Bronchial epithelial cell (primary cell): ENCODE measurements at regions not wholly inside any gene's neighbourhood (a gene's known extent, or its start where the extent isn't known, plus 50 kb on each side); places are given as distances from the start of the nearest gene placed in this dataset.

ENCODE experiments used
- DNase-seq: peaks from one replicate; pipeline ENCODE4 v3.0.0-alpha.2; 2010; ENCODE audit warnings: low read depth
- FAIRE-seq: peaks from 2 replicates; lab custom pipeline; 2011; peaks lifted over from hg19 to GRCh38; lab: Jason Lieb, UNC
- H3K27me3 ChIP-seq: 2 replicates; pipeline ENCODE4 v1.5.1; 2011; ENCODE audit warnings: low read length; ENCODE audit not compliant: control insufficient read depth, insufficient read depth
- H3K36me3 ChIP-seq: 2 replicates; pipeline ENCODE4 v1.5.1; 2011; ENCODE audit warnings: low read length; ENCODE audit not compliant: control insufficient read depth, insufficient read depth
- H3K4me3 ChIP-seq: 2 replicates; pipeline ENCODE4 v1.5.1; 2011; ENCODE audit warnings: mild to moderate bottlenecking, low read depth, low read length, control low read depth
- CTCF ChIP-seq: IDR thresholded peaks from 2 replicates; pipeline ENCODE4 v1.5.1; 2011; ENCODE audit warnings: mild to moderate bottlenecking, moderate library complexity, low read length, control low read depth, inconsistent platforms; ENCODE audit not compliant: insufficient read depth, severe bottlenecking

- DNase-seq, result no peak
- H3K36me3 ChIP-seq, result no peaks in the 10 kb centered on the region
- TF ChIP-seq CTCF, result no peak
- H3K4me3 ChIP-seq, result no peak overlapping the region
- no peaks in the 10 kb centered on the region for H3K27me3 ChIP-seq
- FAIRE-seq, result no peak
Measured at GRCh38 chr18:78764544-78764943, 215.1 kb upstream of the SALL3 start.

GRCh38 chr18:78765142-78765541 is 214.5 kb upstream of the SALL3 start:
- no peaks in the 10 kb centered on the region for H3K27me3 ChIP-seq
- TF ChIP-seq CTCF, result no peak
- DNase-seq (no peak), FAIRE-seq (no peak)
- H3K36me3 ChIP-seq, result no peaks in the 10 kb centered on the region
- no peak overlapping the region for H3K4me3 ChIP-seq

GRCh38 chr18:78765637-78766281 is 213.9 kb upstream of the SALL3 start:
- FAIRE-seq, result no peak
- no peaks in the 10 kb centered on the region for H3K27me3 ChIP-seq
- no peak for DNase-seq
- H3K4me3 ChIP-seq, result no peak overlapping the region
- H3K36me3 ChIP-seq, result no peaks in the 10 kb centered on the region
- no peak for TF ChIP-seq CTCF

GRCh38 chr18:78766651-78767533 is 212.7 kb upstream of the SALL3 start:
- no peak for TF ChIP-seq CTCF
- H3K4me3 ChIP-seq, result no peak overlapping the region
- DNase-seq (no peak), FAIRE-seq (no peak)
- H3K36me3 ChIP-seq, result no peaks in the 10 kb centered on the region
- H3K27me3 ChIP-seq, result no peaks in the 10 kb centered on the region

GRCh38 chr18:78767648-78768071 is 212.0 kb upstream of the SALL3 start:
- FAIRE-seq (no peak), DNase-seq (no peak)
- Histone ChIP-seq H3K27me3 (no peaks in the 10 kb centered on the region), H3K36me3 (no peaks in the 10 kb centered on the region), H3K4me3 (no peak overlapping the region)
- no peak for TF ChIP-seq CTCF
